HG03045 (cell line): ENCODE measurements at regions not wholly inside any gene's neighbourhood (a gene's known extent, or its start where the extent isn't known, plus 50 kb on each side); places are given as distances from the start of the nearest gene placed in this dataset.
"Not testable (repeated sequence)": the region's sequence is repeated elsewhere in the genome, so short reads cannot be mapped to it uniquely, and the experiment has no call there.

Experiments
- ATAC-seq: cut with Tn5 transposase; IDR thresholded peaks from one replicate; pipeline ENCODE4 v1.9.1; 2021; ENCODE audit warnings: mild to moderate bottlenecking, moderate library complexity; ENCODE audit not compliant: unreplicated experiment

DNA sequence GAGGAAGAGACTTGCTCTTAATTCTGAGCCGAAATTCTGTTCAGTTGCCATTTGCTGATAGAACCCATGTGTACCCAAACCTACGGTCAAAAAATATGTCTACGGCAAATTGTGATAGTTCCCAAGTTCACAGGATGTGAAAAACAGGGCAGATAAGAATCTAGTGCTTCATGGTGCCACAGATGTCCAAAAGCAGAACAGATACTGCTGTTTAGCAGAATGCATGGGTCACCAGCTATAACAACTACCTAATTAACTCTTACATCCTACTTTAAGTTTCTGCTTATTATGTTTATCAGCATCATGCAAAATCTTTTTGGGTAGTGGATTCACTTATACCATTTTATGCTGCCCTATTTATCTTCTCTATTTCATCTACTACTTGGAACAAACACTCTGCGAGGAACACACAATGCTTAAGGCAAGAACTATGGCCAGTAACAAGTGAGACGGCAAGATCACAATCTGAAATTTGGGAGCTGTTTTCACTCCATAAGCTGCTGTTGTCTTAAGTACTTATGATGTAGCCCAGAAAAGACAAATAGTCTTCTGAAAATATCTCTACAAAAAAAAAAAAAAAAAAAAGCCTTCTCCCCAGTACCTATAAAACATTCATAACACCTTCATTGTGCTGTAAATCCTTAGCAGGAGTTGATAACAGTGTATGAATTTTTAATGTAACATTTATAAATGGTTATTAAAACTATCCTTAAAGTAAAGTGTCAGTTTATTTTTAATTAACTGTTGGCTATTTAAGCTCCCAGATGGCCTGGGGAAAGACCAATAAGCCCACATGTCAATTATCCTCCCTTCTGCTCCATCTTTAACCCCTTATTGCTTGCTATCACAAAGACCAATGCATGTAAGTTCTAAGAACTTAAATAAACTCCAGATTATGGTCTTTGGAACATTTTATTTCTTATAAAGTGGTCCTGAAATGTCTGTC lies 232.3 kb downstream of the TLR4 start:
- peak; percentile 93 for ATAC-seq

GRCh38 chr9:117938086-117938485 lies 233.9 kb downstream of the TLR4 start:
- no peak for ATAC-seq

DNA sequence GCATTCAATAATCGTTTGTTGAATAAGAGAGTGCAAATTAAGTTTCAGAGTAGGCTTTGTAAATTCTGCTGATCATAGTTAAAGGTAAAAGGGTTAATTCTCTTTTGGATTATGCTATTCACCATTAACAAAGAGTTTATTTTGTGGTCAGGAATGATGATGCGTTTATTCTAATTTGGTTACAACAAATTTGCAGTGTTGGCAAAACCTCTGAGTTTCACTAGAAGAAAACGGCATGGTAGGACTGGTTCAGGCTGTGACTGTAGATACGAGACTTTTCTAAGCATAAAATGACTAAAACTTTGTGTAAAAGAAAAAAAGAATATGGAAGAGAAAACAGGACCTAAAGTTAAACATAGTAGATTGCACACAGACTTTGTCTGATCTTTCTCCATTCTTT lies 234.7 kb downstream of the TLR4 start:
- ATAC-seq: no peak

GRCh38 chr9:117944750-117945149 lies 240.5 kb downstream of the TLR4 start:
- not testable (repeated sequence) for ATAC-seq

GRCh38 chr9:117945286-117945685 lies 241.1 kb downstream of the TLR4 start:
- no peak for ATAC-seq

DNA sequence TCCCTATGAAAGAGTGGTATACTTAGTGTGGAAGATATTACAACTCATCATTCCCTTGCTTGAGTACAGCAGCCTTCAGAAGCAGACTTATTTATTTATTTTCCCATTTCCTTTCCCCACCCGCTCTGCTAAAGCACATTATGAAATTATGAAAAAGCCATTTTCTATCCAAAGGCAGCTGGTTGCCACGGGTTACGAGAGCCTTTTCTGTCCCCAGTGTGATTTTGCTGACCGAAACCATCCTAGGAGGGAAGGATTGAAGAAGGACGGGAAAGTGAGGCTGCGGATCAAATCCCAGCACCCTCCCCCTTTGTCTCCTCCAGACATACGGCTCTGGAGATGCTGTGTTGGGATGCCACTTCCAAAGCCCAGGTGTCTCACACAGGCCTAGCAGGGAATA lies 246.9 kb downstream of the TLR4 start:
- no peak for ATAC-seq

DNA sequence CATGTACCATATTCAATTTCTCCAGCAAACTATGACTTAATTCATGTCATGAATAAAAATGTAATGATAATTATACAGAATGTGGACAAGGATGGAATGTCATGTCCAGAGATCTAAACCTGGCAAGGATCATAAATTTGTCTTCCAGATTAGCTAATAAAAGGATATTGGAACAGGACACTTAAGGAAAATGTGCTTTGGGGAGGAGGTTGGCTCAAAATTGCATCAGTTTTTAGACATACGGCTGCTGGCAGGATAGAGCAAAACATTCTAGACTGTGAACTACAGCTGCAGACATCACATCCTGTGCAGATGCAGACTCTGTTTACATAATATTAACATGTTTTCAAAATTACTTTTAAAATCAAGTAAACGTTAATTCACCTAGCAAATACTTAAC lies 248.4 kb downstream of the TLR4 start:
- no peak for ATAC-seq

DNA sequence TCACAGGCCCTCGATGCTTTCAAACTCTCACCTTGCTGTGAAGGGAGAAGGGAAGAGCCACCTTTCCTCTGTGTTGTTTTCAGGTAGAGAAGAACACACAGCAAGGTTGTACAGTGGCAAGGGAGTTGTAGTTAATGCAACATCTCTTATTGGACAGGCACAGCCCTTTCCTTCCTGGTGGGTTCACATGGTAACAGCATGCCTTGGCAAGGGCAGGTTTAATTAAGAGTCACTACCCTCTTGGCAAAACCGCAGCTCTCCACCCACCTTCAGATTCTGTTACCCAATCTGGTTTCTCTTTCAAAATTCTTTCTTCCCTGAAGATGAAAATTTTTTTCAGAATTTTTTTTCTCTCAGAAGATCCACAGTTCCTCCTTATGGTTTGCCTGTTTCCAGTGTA lies 253.1 kb downstream of the TLR4 start:
- no peak for ATAC-seq

GRCh38 chr9:117958726-117959125 lies 254.5 kb downstream of the TLR4 start:
- ATAC-seq: no peak

GRCh38 chr9:117963493-117964090 lies 259.4 kb downstream of the TLR4 start:
- no peak for ATAC-seq

GRCh38 chr9:117970276-117971050 lies 266.3 kb downstream of the TLR4 start:
- ATAC-seq: no peak

DNA sequence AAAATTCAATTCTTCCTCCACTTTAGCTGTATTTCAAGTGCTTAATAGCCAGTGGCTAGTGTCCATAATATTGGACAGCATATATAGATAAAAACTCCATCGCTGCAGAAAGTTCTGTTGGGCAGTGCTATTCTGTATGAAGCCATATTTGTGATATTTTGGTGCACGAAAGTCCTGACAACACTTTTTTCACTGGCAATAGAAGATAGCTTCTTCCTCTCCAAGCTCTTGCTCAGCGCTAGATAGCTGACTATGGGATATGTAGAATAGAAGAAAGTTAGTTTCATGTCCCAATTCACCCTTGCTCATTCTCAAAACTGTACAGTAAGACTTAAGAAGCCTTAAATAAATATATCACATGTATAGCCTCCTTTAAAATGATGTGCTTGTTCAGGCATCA lies 269.9 kb downstream of the TLR4 start:
- ATAC-seq: no peak

- no peak for ATAC-seq
These were observed 275.7 kb downstream of the TLR4 start for GRCh38 chr9:117979914-117980313.

GRCh38 chr9:117987945-117988344 lies 283.7 kb downstream of the TLR4 start:
- ATAC-seq: no peak

DNA sequence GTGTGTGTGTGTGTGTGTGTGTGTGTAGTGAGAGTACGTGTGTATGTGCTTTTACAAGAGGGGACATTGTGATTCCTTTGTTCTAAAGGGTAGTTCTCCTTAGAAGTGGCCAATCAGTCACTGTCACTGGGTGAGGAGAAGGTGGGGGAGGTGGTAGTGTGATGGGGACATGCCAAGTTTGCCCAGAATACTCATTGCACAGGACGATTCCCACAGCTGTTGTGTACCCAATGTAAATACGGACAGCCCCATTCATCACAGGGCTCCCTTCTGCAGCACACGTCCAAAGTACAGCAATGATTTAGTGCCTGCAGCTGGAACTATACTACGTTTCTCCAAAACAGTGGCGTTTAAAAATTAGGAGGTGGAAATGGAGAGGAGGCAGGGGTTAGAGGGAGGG lies 287.8 kb downstream of the TLR4 start:
- ATAC-seq: no peak

GRCh38 chr9:118000581-118000980 lies 296.4 kb downstream of the TLR4 start:
- ATAC-seq: no peak

GRCh38 chr9:118003240-118003639 lies 299.0 kb downstream of the TLR4 start:
- ATAC-seq: no peak

- no peak for ATAC-seq
These were observed 304.0 kb downstream of the TLR4 start for GRCh38 chr9:118008246-118008645.

GRCh38 chr9:118009614-118010013 lies 305.4 kb downstream of the TLR4 start:
- ATAC-seq: no peak

DNA sequence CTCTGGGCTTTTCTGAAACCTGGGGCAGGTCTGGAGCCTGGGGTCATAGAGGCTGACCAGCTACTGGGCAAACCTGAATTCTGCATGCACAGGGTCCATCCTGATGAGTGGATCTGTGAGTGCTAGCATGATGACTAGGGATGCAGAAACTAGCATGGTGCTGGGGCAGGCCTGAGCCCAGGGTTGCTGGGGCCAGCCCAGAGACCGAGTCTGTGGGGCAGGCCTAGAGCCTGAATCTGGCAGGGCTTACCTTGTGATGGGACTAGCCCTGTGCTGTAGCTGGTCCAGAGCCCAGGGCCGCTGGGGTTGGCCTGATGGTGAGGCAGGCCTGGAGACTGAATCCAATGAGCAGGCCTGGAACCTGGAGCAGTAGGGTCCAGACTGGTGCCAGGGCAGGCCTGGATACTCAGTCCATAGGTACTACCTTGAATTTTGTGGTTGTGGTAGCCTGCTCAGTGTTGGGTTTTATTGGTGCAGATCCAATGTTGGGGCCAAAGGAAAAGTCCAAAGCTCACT lies 313.5 kb downstream of the TLR4 start:
- ATAC-seq: no peak

DNA sequence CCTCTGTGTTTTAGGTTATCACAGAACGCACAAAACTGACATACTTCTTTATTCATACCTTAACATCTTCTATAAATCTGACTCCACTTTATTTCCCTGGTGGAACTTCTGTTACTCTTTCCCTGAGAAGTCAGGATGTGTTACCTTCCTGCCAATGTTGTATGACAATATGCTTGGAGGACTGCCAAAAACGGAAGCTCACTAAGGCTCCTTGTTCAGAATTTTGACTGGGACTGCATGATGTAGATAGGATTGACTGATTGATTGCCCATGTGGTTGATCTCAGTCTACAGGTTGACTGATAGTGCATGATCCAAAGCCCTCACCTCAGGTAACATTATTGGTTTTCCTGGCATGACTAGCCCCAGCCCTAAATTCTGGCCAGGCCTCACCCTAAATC lies 319.4 kb downstream of the TLR4 start:
- ATAC-seq: no peak
